Prostate gland (tissue), 2 donors: ENCODE measurements at regions not wholly inside any gene's neighbourhood (a gene's known extent, or its start where the extent isn't known, plus 50 kb on each side); places are given as distances from the start of the nearest gene placed in this dataset.

ENCODE experiments used
- DNase-seq: peaks from one replicate; pipeline ENCODE4 v3.0.0-alpha.2; 2019; ENCODE audit warnings: low spot score
- H3K27ac ChIP-seq, 2 donors: fragments of 200-600 bp; sonication (generic); 2 replicates each; pipeline ENCODE4 v1.5.1; 2017 to 2019
- H3K27me3 ChIP-seq: fragments of 200-600 bp; sonication (generic); replicated peaks from 2 replicates; pipeline ENCODE4 v1.5.1; 2019; ENCODE audit not compliant: insufficient read depth
- H3K36me3 ChIP-seq, 2 donors: fragments of 200-600 bp; sonication (generic); 1 replicate in 1 of 2; 2 replicates in 1 of 2; pipeline versions ENCODE4 v1.5.1 to v1.8.1; 2017 to 2019
- H3K4me1 ChIP-seq: fragments of 200-600 bp; sonication (generic); replicated peaks from 2 replicates; pipeline ENCODE4 v1.5.1; 2019
- H3K4me3 ChIP-seq, 2 donors: fragments of 200-600 bp; sonication (generic); 2 replicates each; pipeline ENCODE4 v1.5.1; 2017 to 2019
- H3K9me3 ChIP-seq: fragments of 200-600 bp; sonication (generic); 2 replicates; pipeline ENCODE4 v1.5.1; 2017
- POLR2A ChIP-seq: fragments of 450-650 bp; IDR thresholded peaks from one replicate; pipeline ENCODE4 v1.6.1; 2016; ENCODE audit warnings: antibody characterized with exemption, mild to moderate bottlenecking
- POLR2AphosphoS5 ChIP-seq: sonication (generic); formaldehyde crosslinking; IDR thresholded peaks from one replicate; pipeline ENCODE4 v1.6.1; 2017; ENCODE audit warnings: antibody characterized with exemption
- WGBS: methylation state at CpG from one replicate; pipeline ENCODE4 v1.1.5; 2018; 5-methylcytosine and 5-hydroxymethylcytosine counted together
- intact Hi-C: fragments of 100-400 bp; cut with DNase I; formaldehyde crosslinking; loops from one replicate; pipeline ENCODE4 v1.14.2; 2022
- TF ChIP-seq, protein P1 (sequence below), 4 experiments: fragments of 200-600 bp in 2 of 4; fragments of 450-650 bp in 2 of 4; sonication (generic) in 2 of 4; IDR thresholded peaks; 1 replicate in 3 of 4; 2 replicates in 1 of 4; pipeline ENCODE4 v1.5.1; 2016 to 2019; ENCODE audit warnings: antibody characterized with exemption in 4 of 4, mild to moderate bottlenecking in 2 of 4, moderate library complexity in 2 of 4

DNA sequence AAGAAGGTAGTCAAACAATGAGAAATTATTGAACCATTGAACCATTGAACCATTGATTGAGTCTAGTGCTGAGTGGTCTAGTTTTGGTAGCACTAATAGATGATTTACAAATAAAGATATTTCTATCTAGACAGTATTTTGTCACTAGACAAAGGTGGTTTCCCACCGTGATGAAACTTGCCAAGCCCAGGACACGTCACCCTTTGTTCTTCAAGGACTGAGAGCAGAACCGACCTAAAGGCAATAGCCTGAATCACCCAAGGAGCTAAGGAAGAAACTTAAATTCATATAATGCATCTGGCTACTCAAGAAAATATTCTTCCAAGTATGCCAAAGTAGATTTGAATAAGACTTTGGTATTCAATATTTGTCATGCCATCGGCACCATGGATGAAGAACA, 103.3 kb downstream of the ESM1 start:
- TF ChIP-seq POLR2A (no peak), POLR2AphosphoS5 (no peak)
- TF ChIP-seq, protein P1, sequence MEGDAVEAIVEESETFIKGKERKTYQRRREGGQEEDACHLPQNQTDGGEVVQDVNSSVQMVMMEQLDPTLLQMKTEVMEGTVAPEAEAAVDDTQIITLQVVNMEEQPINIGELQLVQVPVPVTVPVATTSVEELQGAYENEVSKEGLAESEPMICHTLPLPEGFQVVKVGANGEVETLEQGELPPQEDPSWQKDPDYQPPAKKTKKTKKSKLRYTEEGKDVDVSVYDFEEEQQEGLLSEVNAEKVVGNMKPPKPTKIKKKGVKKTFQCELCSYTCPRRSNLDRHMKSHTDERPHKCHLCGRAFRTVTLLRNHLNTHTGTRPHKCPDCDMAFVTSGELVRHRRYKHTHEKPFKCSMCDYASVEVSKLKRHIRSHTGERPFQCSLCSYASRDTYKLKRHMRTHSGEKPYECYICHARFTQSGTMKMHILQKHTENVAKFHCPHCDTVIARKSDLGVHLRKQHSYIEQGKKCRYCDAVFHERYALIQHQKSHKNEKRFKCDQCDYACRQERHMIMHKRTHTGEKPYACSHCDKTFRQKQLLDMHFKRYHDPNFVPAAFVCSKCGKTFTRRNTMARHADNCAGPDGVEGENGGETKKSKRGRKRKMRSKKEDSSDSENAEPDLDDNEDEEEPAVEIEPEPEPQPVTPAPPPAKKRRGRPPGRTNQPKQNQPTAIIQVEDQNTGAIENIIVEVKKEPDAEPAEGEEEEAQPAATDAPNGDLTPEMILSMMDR (IDR thresholded peaks at IDR 0.05): no peak
- Histone ChIP-seq H3K27me3 (no peaks in the 10 kb centered on the region), H3K4me3 (no peak overlapping the region), H3K27ac (no peak overlapping the region), H3K4me1 (no peaks in the 10 kb centered on the region), H3K36me3 (no peaks in the 10 kb centered on the region), H3K9me3 (no peaks in the 10 kb centered on the region)
- no peak for DNase-seq
- intact Hi-C loops: loop anchor here (10.0 kb wide), 1 partner anchor 627 kb away; no protein-coding TSS in a partner anchor
- WGBS: 69% methylated on average over 4 of the region's 4 CpGs

DNA sequence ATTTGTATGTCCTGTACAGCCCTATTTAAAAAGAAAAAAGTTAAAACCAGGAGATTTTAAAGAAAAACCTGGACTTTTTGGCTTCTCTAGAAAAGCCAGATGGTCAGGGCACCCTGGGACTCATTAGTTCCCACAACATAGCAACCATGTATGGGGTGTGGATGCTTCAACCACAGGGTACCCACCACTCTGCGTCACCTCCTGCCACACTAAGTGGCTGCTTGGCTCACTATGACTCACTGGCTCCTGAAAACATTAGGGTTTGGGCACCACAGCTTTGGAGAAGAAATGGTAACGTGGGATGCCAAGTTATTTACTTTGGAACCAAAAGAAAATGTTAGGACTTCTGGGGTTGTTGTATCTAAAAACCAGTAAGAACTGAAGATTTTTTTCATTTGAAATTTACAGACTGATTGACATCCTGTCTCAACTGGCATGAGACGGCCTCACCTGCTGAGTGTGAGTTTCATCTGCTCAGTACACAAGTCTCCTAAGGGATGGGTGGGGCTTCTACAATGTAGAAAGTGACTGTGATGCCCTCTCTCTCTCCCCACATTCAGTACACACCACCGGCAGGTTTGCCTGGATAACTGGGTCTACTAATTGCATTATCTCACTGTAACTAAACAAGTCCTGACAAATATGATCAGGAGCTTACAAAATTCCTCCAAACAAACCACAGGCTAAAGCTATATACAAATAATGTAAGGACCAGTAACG, 103.9 kb downstream of the ESM1 start:
- Histone ChIP-seq H3K27me3 (no peaks in the 10 kb centered on the region), H3K36me3 (no peaks in the 10 kb centered on the region), H3K27ac (no peak overlapping the region), H3K9me3 (no peaks in the 10 kb centered on the region), H3K4me3 (no peak overlapping the region), H3K4me1 (no peaks in the 10 kb centered on the region)
- intact Hi-C loops: loop anchor here (10.0 kb wide), 1 partner anchor 627 kb away; no protein-coding TSS in a partner anchor
- 65% methylated on average over 5 of the region's 5 CpGs for WGBS
- no peak for DNase-seq
- TF ChIP-seq, protein P1 (IDR thresholded peaks at IDR 0.05): no peak
- TF ChIP-seq POLR2AphosphoS5 (no peak), POLR2A (no peak)

DNA sequence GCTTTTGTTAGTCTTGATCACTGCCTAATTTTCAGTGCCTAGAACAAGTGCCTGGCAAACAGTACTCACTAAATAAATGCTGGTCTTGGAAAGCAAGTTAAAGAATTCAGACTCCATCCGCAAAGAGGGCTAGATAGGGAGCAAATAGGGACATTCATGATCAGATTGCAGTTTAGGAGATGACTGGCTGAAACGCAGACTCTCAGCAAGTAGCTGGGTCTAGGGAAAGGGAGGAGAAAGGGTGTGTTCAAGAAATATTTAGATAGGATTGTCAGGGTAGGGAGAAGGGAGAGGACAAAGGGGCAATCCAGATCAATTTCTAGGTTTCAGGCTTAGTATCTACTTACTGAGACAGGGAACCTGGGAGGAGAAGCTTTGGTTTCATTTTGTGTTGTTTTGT, 108.4 kb downstream of the ESM1 start:
- intact Hi-C loops: no loop called here
- Histone ChIP-seq H3K4me1 (no peaks in the 10 kb centered on the region), H3K9me3 (no peaks in the 10 kb centered on the region), H3K36me3 (no peaks in the 10 kb centered on the region), H3K4me3 (no peak overlapping the region), H3K27ac (no peak overlapping the region), H3K27me3 (no peaks in the 10 kb centered on the region)
- TF ChIP-seq, protein P1 (IDR thresholded peaks at IDR 0.05): no peak
- TF ChIP-seq POLR2A (no peak), POLR2AphosphoS5 (no peak)
- DNase-seq: no peak
- 91% methylated on average over 2 of the region's 2 CpGs for WGBS

DNA sequence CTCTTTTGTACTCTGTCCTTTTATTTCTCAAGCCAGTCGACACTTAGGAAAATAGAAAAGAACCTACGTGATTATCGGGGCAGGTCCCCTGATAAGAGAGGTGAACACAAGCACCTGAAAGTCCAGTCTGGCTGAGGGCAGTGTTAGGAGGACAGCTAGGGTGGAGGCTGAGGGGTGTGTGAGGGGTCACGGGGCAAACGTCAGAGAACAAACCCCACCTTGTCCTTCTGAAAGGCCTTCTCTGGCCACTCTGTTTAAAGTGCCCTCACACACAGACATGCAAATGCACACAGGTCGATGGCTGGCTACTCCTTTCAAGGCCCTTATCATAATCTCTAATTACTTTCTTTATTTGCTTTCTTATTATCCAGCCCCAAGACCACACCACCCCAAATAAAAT, 108.8 kb downstream of the ESM1 start:
- Histone ChIP-seq H3K9me3 (no peaks in the 10 kb centered on the region), H3K27me3 (no peaks in the 10 kb centered on the region), H3K27ac (no peak overlapping the region), H3K36me3 (no peaks in the 10 kb centered on the region), H3K4me1 (no peaks in the 10 kb centered on the region), H3K4me3 (no peak overlapping the region)
- DNase-seq: no peak
- intact Hi-C loops: no loop called here
- TF ChIP-seq, protein P1 (IDR thresholded peaks at IDR 0.05): no peak
- no peak for TF ChIP-seq POLR2A
- TF ChIP-seq POLR2AphosphoS5: no peak
- 58% methylated on average over 6 of the region's 6 CpGs for WGBS

DNA sequence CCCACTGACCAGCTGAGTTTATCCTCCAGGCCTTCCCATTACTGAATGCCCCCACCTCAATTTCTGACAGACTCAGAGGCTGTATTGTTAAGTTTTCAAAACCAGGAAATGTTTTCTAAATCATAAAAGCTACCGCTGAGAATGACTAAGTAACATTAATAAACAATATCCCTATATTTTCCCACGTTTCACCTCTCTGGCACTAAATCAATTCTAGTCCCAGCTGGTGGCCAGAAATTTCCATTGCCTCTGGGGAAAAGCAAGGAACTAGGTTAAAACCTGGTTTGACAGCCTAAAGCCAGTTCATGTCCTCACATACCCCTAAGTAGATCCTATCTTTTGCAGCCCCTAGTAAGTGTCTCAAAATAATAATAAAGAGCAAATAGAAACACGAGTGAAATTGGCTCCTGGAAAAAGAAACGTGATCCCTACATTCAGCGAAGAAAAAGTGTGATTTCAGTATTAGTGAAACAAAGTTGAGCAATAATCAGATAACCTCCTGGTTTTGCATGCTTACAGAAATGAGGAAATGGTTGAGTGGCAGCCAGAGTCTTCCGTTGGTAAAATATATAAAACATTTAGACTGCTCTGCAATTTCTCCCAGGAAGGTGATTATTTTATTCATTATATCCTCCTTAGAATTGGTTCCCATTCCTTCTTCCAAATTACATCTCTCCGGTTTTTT, 110.9 kb downstream of the ESM1 start:
- Histone ChIP-seq H3K27ac (no peak overlapping the region), H3K9me3 (no peaks in the 10 kb centered on the region), H3K27me3 (no peaks in the 10 kb centered on the region), H3K36me3 (no peaks in the 10 kb centered on the region), H3K4me3 (no peak overlapping the region), H3K4me1 (no peaks in the 10 kb centered on the region)
- WGBS: 12% methylated on average over 7 of the region's 7 CpGs
- DNase-seq: no peak
- TF ChIP-seq, protein P1 (IDR thresholded peaks at IDR 0.05): no peak
- no peak for TF ChIP-seq POLR2A
- TF ChIP-seq POLR2AphosphoS5: no peak
- intact Hi-C loops: no loop called here
